Stromal cell of bone marrow (primary cell): ENCODE measurements at regions not wholly inside any gene's neighbourhood (a gene's known extent, or its start where the extent isn't known, plus 50 kb on each side); places are given as distances from the start of the nearest gene placed in this dataset.
A peak's percentile ranks its signal among the peaks of the same experiment; 100 is the strongest.

Source experiments
- DNase-seq: peaks from one replicate; pipeline ENCODE4 v3.0.0-alpha.2; 2012; ENCODE audit warnings: low read depth

- DNase-seq = no peak
These were observed 145.5 kb downstream of the WNT5A start for GRCh38 chr3:55341502-55342031.

- no peak for DNase-seq
These were observed 147.3 kb downstream of the WNT5A start for GRCh38 chr3:55339819-55340218.

GRCh38 chr3:55339390-55339789 is 147.7 kb downstream of the WNT5A start:
- DNase-seq = no peak

GRCh38 chr3:55337641-55338180 is 149.4 kb downstream of the WNT5A start:
- no peak for DNase-seq

- peak; percentile 35 for DNase-seq
These were observed 153.2 kb downstream of the WNT5A start for GRCh38 chr3:55333923-55334322.

- no peak for DNase-seq
These were observed 154.1 kb downstream of the WNT5A start for GRCh38 chr3:55333046-55333445.

GRCh38 chr3:55332176-55332575 is 154.9 kb downstream of the WNT5A start:
- DNase-seq = no peak

GRCh38 chr3:55331524-55331923 is 155.6 kb downstream of the WNT5A start:
- no peak for DNase-seq

- DNase-seq = no peak
These were observed 156.3 kb downstream of the WNT5A start for GRCh38 chr3:55330756-55331155.

GRCh38 chr3:55330355-55330754 is 156.8 kb downstream of the WNT5A start:
- DNase-seq = peak; percentile 97

- DNase-seq = peak; percentile 92
These were observed 157.3 kb downstream of the WNT5A start for GRCh38 chr3:55329849-55330248.

- DNase-seq = peak; percentile 72
These were observed 159.8 kb downstream of the WNT5A start for GRCh38 chr3:55327131-55327920.

- DNase-seq = no peak
These were observed 164.5 kb downstream of the WNT5A start for GRCh38 chr3:55322638-55323037.

GRCh38 chr3:55320928-55321327 is 166.2 kb downstream of the WNT5A start:
- no peak for DNase-seq

- DNase-seq = no peak
These were observed 171.7 kb downstream of the WNT5A start for GRCh38 chr3:55315396-55315795.

- DNase-seq = no peak
These were observed 173.4 kb downstream of the WNT5A start for GRCh38 chr3:55313666-55314065.

GRCh38 chr3:55309336-55309735 is 177.8 kb downstream of the WNT5A start:
- peak; percentile 26 for DNase-seq

- no peak for DNase-seq
These were observed 179.5 kb downstream of the WNT5A start for GRCh38 chr3:55307622-55308021.

- DNase-seq = peak; percentile 63
These were observed 181.2 kb downstream of the WNT5A start for GRCh38 chr3:55305696-55306485.

- no peak for DNase-seq
These were observed 186.4 kb downstream of the WNT5A start for GRCh38 chr3:55300701-55301100.

- DNase-seq = no peak
These were observed 189.4 kb downstream of the WNT5A start for GRCh38 chr3:55297706-55298105.

GRCh38 chr3:55297245-55297644 is 189.9 kb downstream of the WNT5A start:
- DNase-seq = no peak

GRCh38 chr3:55296791-55297190 is 190.3 kb downstream of the WNT5A start:
- peak; percentile 36 for DNase-seq
